ENCODE measurements at regions not wholly inside any gene's neighbourhood (a gene's known extent, or its start where the extent isn't known, plus 50 kb on each side); places are given as distances from the start of the nearest gene placed in this dataset.

- Histone ChIP-seq H4K5ac (ENCODE audit: insufficient read length, low read depth, low read length) (no peak overlapping the region), H3K4me1 (replicated peaks in 1 of 4; ENCODE audit: control insufficient read depth in 3 of 4, insufficient read depth in 4 of 4, low read length in 3 of 4) (peaks cover 2 to 17% (median 11%) of the 10 kb centered on the region in 4 experiments; a peak in 5 of 7 replicates), H3K4me3 (ENCODE audit: extremely low read depth in 1 of 4, insufficient read depth in 2 of 4, low read depth in 3 of 4, low read length in 4 of 4) (no peak overlapping the region), H2BK15ac (ENCODE audit: low read length) (no peak overlapping the region), H3K4me2 (ENCODE audit: insufficient read depth in 1 of 2, low read depth in 2 of 2, low read length in 2 of 2) (no peak overlapping the region), H3K23ac (ENCODE audit: insufficient read length) (no peak overlapping the region), H3K4ac (replicated peaks; ENCODE audit: insufficient read length, low read depth, low read length) (no peak overlapping the region), H3K18ac (ENCODE audit: extremely low read depth, low read length) (no peak overlapping the region), H3K14ac (ENCODE audit: insufficient read length) (no peak overlapping the region), H4K91ac (replicated peaks; ENCODE audit: insufficient read length, low read length) (peak overlapping the region; percentile 39), H2BK5ac (ENCODE audit: low read depth, low read length) (no peak overlapping the region), H3K56ac (replicated peaks; ENCODE audit: insufficient read length, low read depth, low read length) (no peak overlapping the region), H2BK20ac (ENCODE audit: low read length) (no peak overlapping the region), H4K8ac (ENCODE audit: extremely low read depth, insufficient read depth, low read length) (no peak overlapping the region), H2AK5ac (ENCODE audit: low read depth, low read length) (peak overlapping the region; percentile 45; the same call in 1 of the 2 replicates), H3K36me3 (ENCODE audit: control insufficient read depth in 2 of 4, insufficient read depth in 4 of 4, low read length in 3 of 4) (peaks cover 0 to 3% (median 0%) of the 10 kb centered on the region in 4 experiments; a peak in 1 of 8 replicates), H3K27ac (ENCODE audit: low read depth, low read length) (no peak overlapping the region), H3K79me1 (ENCODE audit: low read depth, low read length) (no peaks in the 10 kb centered on the region), H2AFZ (ENCODE audit: low read length) (no peak overlapping the region), H3K27me3 (replicated peaks in 1 of 4; ENCODE audit: control insufficient read depth in 3 of 4, extremely low read depth in 1 of 4, insufficient read depth in 3 of 4, low read length in 3 of 4) (no peaks in the 10 kb centered on the region), H2BK12ac (ENCODE audit: low read depth, low read length) (no peak overlapping the region), H3K9me3 (ENCODE audit: insufficient read depth in 2 of 2, low read depth in 1 of 2, low read length in 1 of 2) (peaks cover 9 to 12% of the 10 kb centered on the region in 2 experiments; a peak in 3 of 4 replicates), H4K20me1 (replicated peaks in 1 of 2; ENCODE audit: control insufficient read depth in 1 of 2, insufficient read depth in 2 of 2, low read length in 2 of 2) (no peaks in the 10 kb centered on the region), H3K79me2 (ENCODE audit: control insufficient read depth in 1 of 2, insufficient read depth in 2 of 2, low read length in 2 of 2) (no peaks in the 10 kb centered on the region), H3K9ac (replicated peaks in 1 of 4; ENCODE audit: extremely low read depth in 1 of 4, low read depth in 3 of 4, low read length in 3 of 4) (no peak overlapping the region), H3K23me2 (ENCODE audit: low read depth, low read length) (no peaks in the 10 kb centered on the region), H2BK120ac (replicated peaks; ENCODE audit: low read depth, low read length) (no peak overlapping the region)
- WGBS, 2 experiments (ENCODE audit: extremely low coverage in 1 of 2, insufficient coverage in 1 of 2, insufficient read length in 1 of 2, insufficient replicate concordance in 2 of 2, low coverage in 1 of 2, low lambda C conversion rate in 2 of 2, missing lambda C conversion rate in 1 of 2): 100% methylated on average over 1 of the region's 1 CpG; no CpG with 5 or more reads in 1 of the 2 experiments
- ChIA-PET POLR2A (ENCODE audit: partially characterized antibody) (no interaction called here), CTCF (ENCODE audit: partially characterized antibody) (no interaction called here)
- no peak for FAIRE-seq
- no peak for DNase-seq (ENCODE audit: low read depth in 1 of 2, low spot score in 2 of 2)
- TF ChIP-seq ATF3 (IDR thresholded peaks at IDR 0.05; ENCODE audit: insufficient read depth, low read depth, low read length) (no peak), JUN (IDR thresholded peaks at IDR 0.05; ENCODE audit: low read depth, low read length) (no peak), HDAC6 (IDR thresholded peaks at IDR 0.05; ENCODE audit: low read depth, low read length) (no peak), SP2 (IDR thresholded peaks at IDR 0.05; ENCODE audit: low read length) (no peak), TCF12 (IDR thresholded peaks at IDR 0.05; ENCODE audit: low read depth, low read length) (no peak), RXRA (IDR thresholded peaks at IDR 0.05; ENCODE audit: insufficient read depth, low read depth, low read length) (no peak), NRF1 (IDR thresholded peaks at IDR 0.05; ENCODE audit: low read depth, low read length) (no peak)
Measured at GRCh38 chr10:33481184-33481583, 146.7 kb upstream of the NRP1 start.

Measured in H1 (cell line).